Suppressor macrophage treated with lipopolysaccharide for 1 hour (primary cell): ENCODE measurements at regions not wholly inside any gene's neighbourhood (a gene's known extent, or its start where the extent isn't known, plus 50 kb on each side); places are given as distances from the start of the nearest gene placed in this dataset.
"Not testable (repeated sequence)": the region's sequence is repeated elsewhere in the genome, so short reads cannot be mapped to it uniquely, and the experiment has no call there.

Experiments
- DNase-seq, 3 donors: peaks; one replicate each; pipeline ENCODE4 v3.0.0-alpha.2; 2020 to 2022

- DNase-seq, result no peak
Measured at GRCh38 chr14:86305058-86305457, 775.1 kb downstream of the FLRT2 start.

- no peak for DNase-seq
Measured at GRCh38 chr14:86299994-86300393, 770.0 kb downstream of the FLRT2 start.

GRCh38 chr14:86296173-86296572 lies 766.2 kb downstream of the FLRT2 start:
- no peak for DNase-seq

- DNase-seq, result no peak
Measured at GRCh38 chr14:86288336-86288735, 758.4 kb downstream of the FLRT2 start.

- no peak for DNase-seq
Measured at GRCh38 chr14:86279405-86279804, 749.5 kb downstream of the FLRT2 start.

GRCh38 chr14:86257973-86258372 lies 728.0 kb downstream of the FLRT2 start:
- DNase-seq, result no peak

GRCh38 chr14:86243158-86243557 lies 713.2 kb downstream of the FLRT2 start:
- DNase-seq, result peak; percentile 33 to 65 (median 58)

GRCh38 chr14:86237733-86238132 lies 707.8 kb downstream of the FLRT2 start:
- DNase-seq, result no peak

GRCh38 chr14:86221755-86222154 lies 691.8 kb downstream of the FLRT2 start:
- no peak for DNase-seq

- no peak for DNase-seq
Measured at GRCh38 chr14:86221000-86221399, 691.1 kb downstream of the FLRT2 start.

- DNase-seq, result no peak
Measured at GRCh38 chr14:86217523-86217922, 687.6 kb downstream of the FLRT2 start.

- peak in 1 of 3 donors; percentile 1 for DNase-seq
Measured at GRCh38 chr14:86203843-86204242, 673.9 kb downstream of the FLRT2 start.

GRCh38 chr14:86196471-86196870 lies 666.5 kb downstream of the FLRT2 start:
- DNase-seq, result no peak

GRCh38 chr14:86193756-86194155 lies 663.8 kb downstream of the FLRT2 start:
- no peak for DNase-seq

- no peak for DNase-seq
Measured at GRCh38 chr14:86179980-86180379, 650.0 kb downstream of the FLRT2 start.

GRCh38 chr14:86168371-86168770 lies 638.4 kb downstream of the FLRT2 start:
- no peak for DNase-seq

GRCh38 chr14:86166541-86166940 lies 636.6 kb downstream of the FLRT2 start:
- no peak for DNase-seq

- DNase-seq, result no peak
Measured at GRCh38 chr14:86153480-86153879, 623.5 kb downstream of the FLRT2 start.

GRCh38 chr14:86143248-86143647 lies 613.3 kb downstream of the FLRT2 start:
- no peak for DNase-seq

GRCh38 chr14:86141966-86142365 lies 612.0 kb downstream of the FLRT2 start:
- no peak for DNase-seq

GRCh38 chr14:86129426-86129825 lies 599.5 kb downstream of the FLRT2 start:
- DNase-seq, result no peak

- DNase-seq, result no peak
Measured at GRCh38 chr14:86124328-86124727, 594.4 kb downstream of the FLRT2 start.

- DNase-seq, result no peak
Measured at GRCh38 chr14:86115972-86116371, 586.0 kb downstream of the FLRT2 start.

GRCh38 chr14:86110871-86111270 lies 580.9 kb downstream of the FLRT2 start:
- not testable (repeated sequence) for DNase-seq

GRCh38 chr14:86104691-86105265 lies 574.8 kb downstream of the FLRT2 start:
- DNase-seq, result no peak

- no peak for DNase-seq
Measured at GRCh38 chr14:86094512-86094911, 564.6 kb downstream of the FLRT2 start.
